Aorta (tissue), 5 donors: ENCODE measurements at regions not wholly inside any gene's neighbourhood (a gene's known extent, or its start where the extent isn't known, plus 50 kb on each side); places are given as distances from the start of the nearest gene placed in this dataset.

Source experiments
- ATAC-seq: fragments of 200-7000 bp; cut with Tn5 transposase; one replicate; pipeline ENCODE4 v1.9.1; 2022; ENCODE audit warnings: moderate library complexity; ENCODE audit not compliant: low FRiP score
- DNase-seq, 2 donors: peaks; one replicate each; pipeline ENCODE4 v3.0.0-alpha.2; 2020
- H3K27ac ChIP-seq, 2 donors: one replicate each; pipeline ENCODE4 v1.5.1; 2013; ENCODE audit warnings: low read length in 2 of 2, mild to moderate bottlenecking in 2 of 2, moderate library complexity in 2 of 2, control low read depth in 1 of 2, inconsistent platforms in 1 of 2, low read depth in 1 of 2
- H3K27me3 ChIP-seq, 2 donors: one replicate each; pipeline ENCODE4 v1.6.1; 2013; ENCODE audit warnings: control low read depth in 1 of 2, low read length in 1 of 2, mild to moderate bottlenecking in 1 of 2, moderate library complexity in 1 of 2; ENCODE audit not compliant: insufficient read depth in 2 of 2, control insufficient read depth in 1 of 2
- H3K36me3 ChIP-seq, 2 donors: one replicate each; pipeline ENCODE4 v1.6.1; 2013; ENCODE audit warnings: control low read depth in 1 of 2, low read length in 1 of 2, mild to moderate bottlenecking in 1 of 2; ENCODE audit not compliant: insufficient read depth in 2 of 2, control insufficient read depth in 1 of 2
- H3K4me1 ChIP-seq, 2 donors: one replicate each; pipeline ENCODE4 v1.6.1; 2013; ENCODE audit warnings: low read length in 2 of 2, control low read depth in 1 of 2, mild to moderate bottlenecking in 1 of 2, moderate library complexity in 1 of 2; ENCODE audit not compliant: insufficient read depth in 2 of 2, control insufficient read depth in 1 of 2
- H3K4me3 ChIP-seq, 2 donors: one replicate each; pipeline ENCODE4 v1.5.1; 2013; ENCODE audit warnings: low read length in 2 of 2, control low read depth in 1 of 2, mild to moderate bottlenecking in 1 of 2
- H3K9me3 ChIP-seq: one replicate; pipeline ENCODE4 v1.6.1; 2013; ENCODE audit warnings: mild to moderate bottlenecking, low read length; ENCODE audit not compliant: control insufficient read depth
- WGBS, 2 donors: extraction: QIAGEN DNeasy Blood & Tissue Kit; methylation state at CpG; one replicate each; pipeline ENCODE4 v1.1.7; 2013; 5-methylcytosine and 5-hydroxymethylcytosine counted together
- intact Hi-C, 2 donors: fragments of 100-400 bp; cut with DNase I; formaldehyde crosslinking; loops; one replicate each; pipeline versions ENCODE4 v1.14.2 to v1.15.0; 2022
- donor health status: healthy with polysubstance abuse.
- donor health status: Bipolar disorder and iron deficiency.
- donor health status: DM: no; HTN: no; CAD: no.
- donor health status: DM: no; HTN: no; CAD: no.
- donor health status: DM: yes; HTN: yes; CAD: no.

- H3K36me3 ChIP-seq: no peaks in the 10 kb centered on the region
- no peaks in the 10 kb centered on the region for H3K4me1 ChIP-seq
- no peak overlapping the region for H3K27ac ChIP-seq
- H3K27me3 ChIP-seq: no peaks in the 10 kb centered on the region
- no peaks in the 10 kb centered on the region for H3K9me3 ChIP-seq
- H3K4me3 ChIP-seq: no peak overlapping the region
- ATAC-seq: no peak
- DNase-seq: no peak
- intact Hi-C loops: no loop called here
- WGBS, 2 donors: 97 to 100% methylated on average over 5 of the region's 5 CpGs
Measured at GRCh38 chr5:173741729-173742431, 125.4 kb upstream of the BOD1 start.

- ATAC-seq (no peak), DNase-seq (no peak)
- no peaks in the 10 kb centered on the region for H3K36me3 ChIP-seq
- H3K4me3 ChIP-seq: no peak overlapping the region
- H3K9me3 ChIP-seq: no peaks in the 10 kb centered on the region
- 91 to 94% methylated on average over 3 of the region's 3 CpGs for WGBS, 2 donors
- H3K27me3 ChIP-seq: no peaks in the 10 kb centered on the region
- intact Hi-C loops: no loop called here
- H3K27ac ChIP-seq: no peak overlapping the region
- H3K4me1 ChIP-seq: no peaks in the 10 kb centered on the region
Measured at GRCh38 chr5:173742432-173742816, 126.0 kb upstream of the BOD1 start.

DNA sequence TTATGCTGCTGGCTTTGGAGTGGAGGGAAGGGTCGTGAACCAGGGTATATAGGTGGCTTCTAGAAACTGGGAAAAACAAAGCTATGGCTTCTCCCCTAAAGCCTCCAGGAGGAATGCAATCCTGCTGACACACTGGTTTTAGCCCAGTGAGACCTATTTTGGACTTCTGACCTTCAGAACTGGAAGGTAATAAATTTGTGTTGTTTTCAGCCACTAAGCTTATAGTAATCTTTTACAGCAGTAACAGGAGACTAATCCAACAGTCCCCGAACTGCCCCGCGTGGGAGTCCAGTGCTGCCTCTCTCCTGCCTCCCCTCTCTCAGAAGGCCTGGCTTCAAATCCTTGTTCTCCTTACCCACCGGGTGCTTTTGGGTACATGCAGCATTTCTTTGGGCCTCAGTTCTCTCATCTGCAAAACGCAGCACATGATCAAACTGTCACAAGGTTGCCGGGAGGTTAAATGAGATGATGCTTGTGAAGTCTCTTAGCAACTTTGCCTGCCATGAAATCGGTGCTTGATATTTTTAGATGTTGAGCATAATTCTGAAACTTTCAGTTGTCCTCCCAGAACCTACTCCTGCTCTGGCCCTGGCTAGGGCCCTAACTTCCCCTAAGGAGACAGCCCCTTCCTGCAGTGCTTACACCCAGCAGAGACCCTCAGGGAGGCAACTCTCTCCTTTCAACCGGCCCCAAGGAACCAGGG lies 127.3 kb upstream of the BOD1 start:
- DNase-seq (no peak), ATAC-seq (no peak)
- Histone ChIP-seq H3K36me3 (no peaks in the 10 kb centered on the region), H3K4me1 (no peaks in the 10 kb centered on the region), H3K27me3 (no peaks in the 10 kb centered on the region), H3K9me3 (no peaks in the 10 kb centered on the region), H3K4me3 (no peak overlapping the region), H3K27ac (no peak overlapping the region)
- intact Hi-C loops: no loop called here
- 86 to 87% methylated on average over 9 of the region's 9 CpGs for WGBS, 2 donors

DNA sequence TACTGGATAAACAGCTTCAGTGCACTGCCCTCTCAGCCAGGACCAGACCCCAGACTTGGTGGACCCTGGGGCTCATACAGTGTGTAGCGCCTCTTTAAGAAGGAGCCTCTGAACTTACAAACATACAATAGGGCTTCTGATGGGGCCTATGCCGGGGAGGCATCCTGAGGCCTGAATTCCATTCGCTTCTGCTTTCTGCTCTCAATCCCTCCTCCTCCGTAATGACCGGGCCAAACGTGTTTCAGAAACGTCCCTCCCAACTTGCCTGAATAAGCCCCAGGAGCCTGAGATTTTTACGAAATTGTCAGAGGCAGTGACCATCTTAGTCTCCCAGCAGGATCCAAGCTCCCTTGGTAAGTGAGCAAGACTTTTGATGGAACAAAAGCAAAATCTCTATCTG lies 128.1 kb upstream of the BOD1 start:
- H3K4me1 ChIP-seq: no peaks in the 10 kb centered on the region
- intact Hi-C loops: no loop called here
- no peak overlapping the region for H3K27ac ChIP-seq
- 92 to 93% methylated on average over 8 of the region's 8 CpGs for WGBS, 2 donors
- H3K36me3 ChIP-seq: no peaks in the 10 kb centered on the region
- H3K9me3 ChIP-seq: no peaks in the 10 kb centered on the region
- no peak overlapping the region for H3K4me3 ChIP-seq
- DNase-seq: no peak
- H3K27me3 ChIP-seq: no peaks in the 10 kb centered on the region
- no peak for ATAC-seq

- WGBS, 2 donors: 88 to 93% methylated on average over 4 of the region's 4 CpGs
- Histone ChIP-seq H3K27me3 (no peaks in the 10 kb centered on the region), H3K27ac (no peak overlapping the region), H3K4me1 (no peaks in the 10 kb centered on the region), H3K36me3 (no peaks in the 10 kb centered on the region), H3K4me3 (no peak overlapping the region), H3K9me3 (no peaks in the 10 kb centered on the region)
- intact Hi-C loops: no loop called here
- DNase-seq (no peak), ATAC-seq (no peak)
Measured at GRCh38 chr5:173745123-173745522, 128.7 kb upstream of the BOD1 start.

GRCh38 chr5:173745557-173745956 lies 129.1 kb upstream of the BOD1 start:
- WGBS, 2 donors: 83 to 86% methylated on average over 7 of the region's 7 CpGs
- intact Hi-C loops: no loop called here

GRCh38 chr5:173746047-173746646 lies 129.7 kb upstream of the BOD1 start:
- no peaks in the 10 kb centered on the region for H3K4me1 ChIP-seq
- H3K36me3 ChIP-seq: no peaks in the 10 kb centered on the region
- H3K4me3 ChIP-seq: no peak overlapping the region
- no peak overlapping the region for H3K27ac ChIP-seq
- H3K27me3 ChIP-seq: no peaks in the 10 kb centered on the region
- DNase-seq: no peak
- intact Hi-C loops: no loop called here
- ATAC-seq: no peak
- WGBS, 2 donors: 95% methylated on average over 6 of the region's 6 CpGs
- H3K9me3 ChIP-seq: no peaks in the 10 kb centered on the region

More at GRCh38 chr5:173745557-173745956, 129.1 kb upstream of the BOD1 start:
- Histone ChIP-seq H3K4me1 (no peaks in the 10 kb centered on the region), H3K9me3 (no peaks in the 10 kb centered on the region), H3K36me3 (no peaks in the 10 kb centered on the region), H3K4me3 (no peak overlapping the region), H3K27me3 (no peaks in the 10 kb centered on the region), H3K27ac (no peak overlapping the region)
- ATAC-seq (no peak), DNase-seq (no peak)

DNA sequence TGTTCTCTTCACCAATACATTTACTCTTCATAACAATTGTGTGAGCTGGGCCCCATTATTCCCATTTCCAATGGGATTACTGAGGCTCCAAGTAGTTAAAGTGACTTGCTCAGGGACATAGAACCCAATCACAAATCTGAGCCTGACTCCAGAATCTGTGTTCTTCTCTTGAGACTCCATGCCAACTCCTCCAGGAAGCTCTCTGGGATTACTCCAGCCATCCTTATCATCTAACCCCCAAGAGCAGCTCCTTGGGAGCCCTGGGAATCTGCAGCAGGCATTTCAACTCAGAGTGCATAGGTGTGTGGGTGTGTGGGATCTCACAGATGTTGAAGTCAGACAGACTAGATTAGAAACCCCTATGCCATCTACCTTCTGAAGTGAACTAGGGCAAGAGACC lies 131.4 kb upstream of the BOD1 start:
- DNase-seq: no peak
- intact Hi-C loops: no loop called here

More for the DNA sequence above, 131.4 kb upstream of the BOD1 start:
- Histone ChIP-seq H3K36me3 (no peaks in the 10 kb centered on the region), H3K27me3 (no peaks in the 10 kb centered on the region), H3K4me1 (no peaks in the 10 kb centered on the region), H3K27ac (no peak overlapping the region), H3K9me3 (no peaks in the 10 kb centered on the region), H3K4me3 (no peak overlapping the region)
- no peak for ATAC-seq
